Astrocyte (in vitro differentiated cells and primary cell): ENCODE measurements at regions not wholly inside any gene's neighbourhood (a gene's known extent, or its start where the extent isn't known, plus 50 kb on each side); places are given as distances from the start of the nearest gene placed in this dataset.
"Not testable (repeated sequence)": the region's sequence is repeated elsewhere in the genome, so short reads cannot be mapped to it uniquely, and the experiment has no call there.

ENCODE experiments used
- DNase-seq: peaks from one replicate; pipeline ENCODE4 v3.0.0-alpha.2; 2010; ENCODE audit warnings: low read depth
- FAIRE-seq: peaks from 2 replicates; lab custom pipeline; 2011; peaks lifted over from hg19 to GRCh38; lab: Jason Lieb, UNC
- H2AFZ ChIP-seq: 2 replicates; pipeline ENCODE4 v1.6.0; 2012; ENCODE audit warnings: low read depth, low read length, inconsistent platforms
- H3K27ac ChIP-seq: 2 replicates; pipeline ENCODE4 v1.5.1; 2011; ENCODE audit warnings: low read depth, low read length, inconsistent platforms
- H3K27me3 ChIP-seq: 2 replicates; pipeline ENCODE4 v1.6.0; 2011; ENCODE audit warnings: low read length, inconsistent platforms; ENCODE audit not compliant: insufficient read depth
- H3K36me3 ChIP-seq: 2 replicates; pipeline ENCODE4 v1.5.1; 2011; ENCODE audit warnings: low read length, inconsistent platforms; ENCODE audit not compliant: insufficient read depth
- H3K4me1 ChIP-seq: 2 replicates; pipeline ENCODE4 v1.5.1; 2011; ENCODE audit warnings: low read length, inconsistent platforms; ENCODE audit not compliant: insufficient read depth
- H3K4me2 ChIP-seq: 2 replicates; pipeline ENCODE4 v1.6.0; 2012; ENCODE audit warnings: low read length, inconsistent platforms
- H3K4me3 ChIP-seq: 2 replicates; pipeline ENCODE4 v1.5.1; 2011; ENCODE audit warnings: low read depth, mild to moderate bottlenecking, low read length, inconsistent platforms; ENCODE audit not compliant: insufficient read depth
- H3K79me2 ChIP-seq: 2 replicates; pipeline ENCODE4 v1.6.0; 2012; ENCODE audit warnings: mild to moderate bottlenecking, low read length, inconsistent platforms; ENCODE audit not compliant: insufficient read depth
- H3K9ac ChIP-seq: 2 replicates; pipeline ENCODE4 v1.6.0; 2012; ENCODE audit warnings: mild to moderate bottlenecking, low read length, inconsistent platforms
- H3K9me3 ChIP-seq: 2 replicates; pipeline ENCODE4 v1.5.1; 2012; ENCODE audit warnings: low read depth, mild to moderate bottlenecking, low read length, inconsistent platforms; ENCODE audit not compliant: insufficient read depth
- H4K20me1 ChIP-seq: 2 replicates; pipeline ENCODE4 v1.6.0; 2012; ENCODE audit warnings: low read length, inconsistent platforms; ENCODE audit not compliant: insufficient read depth
- H3K27ac Mint-ChIP-seq: one replicate; pipeline ENCODE4 v1.8.0; 2021; ENCODE audit warnings: mild to moderate bottlenecking, mixed read lengths; ENCODE audit not compliant: unreplicated experiment
- H3K27me3 Mint-ChIP-seq: one replicate; pipeline ENCODE4 v1.8.0; 2021; ENCODE audit warnings: low read depth, mixed read lengths; ENCODE audit not compliant: unreplicated experiment
- H3K36me3 Mint-ChIP-seq: one replicate; pipeline ENCODE4 v1.8.0; 2021; ENCODE audit warnings: low read depth, mixed read lengths; ENCODE audit not compliant: unreplicated experiment
- H3K4me1 Mint-ChIP-seq: one replicate; pipeline ENCODE4 v1.8.0; 2021; ENCODE audit warnings: low read depth, mixed read lengths; ENCODE audit not compliant: unreplicated experiment
- H3K4me3 Mint-ChIP-seq: one replicate; pipeline ENCODE4 v1.8.0; 2021; ENCODE audit warnings: mild to moderate bottlenecking, moderate library complexity, mixed read lengths; ENCODE audit not compliant: unreplicated experiment
- H3K9me3 Mint-ChIP-seq: one replicate; pipeline ENCODE4 v1.8.0; 2021; ENCODE audit warnings: mild to moderate bottlenecking, mixed read lengths; ENCODE audit not compliant: unreplicated experiment
- CTCF ChIP-seq: IDR thresholded peaks from 2 replicates; pipeline ENCODE4 v1.5.1; 2011; ENCODE audit warnings: low read depth, mild to moderate bottlenecking, inconsistent platforms, low read length, moderate library complexity; ENCODE audit not compliant: insufficient read depth
- EZH2 ChIP-seq: IDR thresholded peaks from 2 replicates; pipeline ENCODE4 v1.6.1; 2012; ENCODE audit warnings: mild to moderate bottlenecking, low read length, inconsistent platforms; ENCODE audit not compliant: insufficient read depth

DNA sequence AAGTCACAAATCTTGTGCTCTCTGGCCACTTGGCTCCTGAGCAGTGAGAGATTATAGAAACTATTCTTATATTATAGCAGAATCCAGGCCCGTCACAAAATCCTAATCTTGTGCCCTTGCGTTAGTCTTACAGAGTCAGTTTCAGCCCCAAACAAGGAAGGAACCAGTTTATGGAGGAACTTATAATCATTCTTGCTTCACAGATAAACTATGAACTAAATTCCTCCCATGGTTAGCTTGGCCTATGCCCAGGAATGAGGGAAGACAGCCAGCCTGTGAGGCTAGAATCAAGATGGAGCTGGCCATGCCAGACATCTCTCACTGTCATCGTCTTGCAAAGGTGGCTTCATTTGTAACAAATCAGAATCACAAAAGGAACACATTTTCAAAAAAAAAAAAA, 199.7 kb upstream of the PITRM1 start:
- Histone ChIP-seq H3K27ac (no peak overlapping the region), H4K20me1 (no peaks in the 10 kb centered on the region), H3K4me3 (no peak overlapping the region), H3K9me3 (no peaks in the 10 kb centered on the region), H3K4me1 (no peaks in the 10 kb centered on the region), H2AFZ (no peak overlapping the region), H3K4me2 (no peak overlapping the region), H3K79me2 (no peaks in the 10 kb centered on the region), H3K36me3 (no peaks in the 10 kb centered on the region), H3K9ac (no peak overlapping the region), H3K27me3 (no peaks in the 10 kb centered on the region)
- Mint-ChIP-seq H3K27me3 (peaks cover 7% of the 10 kb centered on the region), H3K4me1 (no peaks in the 10 kb centered on the region), H3K36me3 (no peaks in the 10 kb centered on the region), H3K27ac (no peak overlapping the region), H3K4me3 (no peak overlapping the region), H3K9me3 (peaks cover 3% of the 10 kb centered on the region)
- no peak for TF ChIP-seq CTCF
- DNase-seq = peak; percentile 50
- FAIRE-seq = no peak

DNA sequence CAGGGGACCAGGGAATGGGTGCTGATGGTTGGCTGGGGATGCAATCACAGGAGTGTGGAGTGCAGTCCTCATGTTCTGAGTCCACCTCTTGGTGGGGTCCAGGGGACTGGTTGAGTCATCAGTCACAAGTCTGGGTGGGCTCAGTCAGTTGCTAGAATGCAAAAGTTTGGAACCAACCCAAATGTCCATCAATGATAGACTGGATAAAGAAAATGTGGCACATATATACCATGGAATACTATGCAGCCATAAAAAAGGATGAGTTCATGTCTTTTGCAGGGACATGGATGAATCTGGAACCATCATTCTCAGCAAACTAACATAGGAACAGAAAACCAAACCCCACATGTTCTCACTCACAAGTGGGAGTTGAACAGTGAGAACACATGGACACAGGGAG, 199.0 kb upstream of the PITRM1 start:
- not testable (repeated sequence) for H3K9me3 Mint-ChIP-seq, H3K79me2 ChIP-seq, H3K27ac ChIP-seq, H3K4me2 ChIP-seq, DNase-seq, H3K27me3 ChIP-seq, H3K27ac Mint-ChIP-seq, H3K4me3 ChIP-seq, H2AFZ ChIP-seq, H3K4me3 Mint-ChIP-seq, H3K9me3 ChIP-seq, H3K36me3 ChIP-seq, H4K20me1 ChIP-seq, H3K9ac ChIP-seq, H3K27me3 Mint-ChIP-seq, H3K4me1 ChIP-seq, H3K4me1 Mint-ChIP-seq, FAIRE-seq, H3K36me3 Mint-ChIP-seq

- H3K4me1 ChIP-seq = peaks cover 4% of the 10 kb centered on the region
- DNase-seq (no peak), FAIRE-seq (no peak)
- no peaks in the 10 kb centered on the region for H4K20me1 ChIP-seq
- H3K36me3 ChIP-seq = no peaks in the 10 kb centered on the region
- no peak overlapping the region for H2AFZ ChIP-seq
- TF ChIP-seq CTCF (no peak), EZH2 (no peak)
- H3K4me3 ChIP-seq = no peak overlapping the region
- no peaks in the 10 kb centered on the region for H3K36me3 Mint-ChIP-seq
- peaks cover 8% of the 10 kb centered on the region for H3K9me3 Mint-ChIP-seq
- no peak overlapping the region for H3K9ac ChIP-seq
- peaks cover 3% of the 10 kb centered on the region for H3K9me3 ChIP-seq
- no peak overlapping the region for H3K4me3 Mint-ChIP-seq
- no peak overlapping the region for H3K4me2 ChIP-seq
- no peaks in the 10 kb centered on the region for H3K79me2 ChIP-seq
- H3K27me3 Mint-ChIP-seq = no peaks in the 10 kb centered on the region
- no peak overlapping the region for H3K27ac ChIP-seq
- no peaks in the 10 kb centered on the region for H3K4me1 Mint-ChIP-seq
- no peaks in the 10 kb centered on the region for H3K27me3 ChIP-seq
- H3K27ac Mint-ChIP-seq = no peak overlapping the region
These were observed 194.3 kb upstream of the PITRM1 start for GRCh38 chr10:3366735-3367405.
